Stimulated activated CD4-positive, alpha-beta T cell treated with anti-CD3 and anti-CD28 coated beads, TNF-alpha, amount 100 ng/mL, for 4 hours (primary cell): ENCODE measurements at regions not wholly inside any gene's neighbourhood (a gene's known extent, or its start where the extent isn't known, plus 50 kb on each side); places are given as distances from the start of the nearest gene placed in this dataset.
"Not testable (repeated sequence)": the region's sequence is repeated elsewhere in the genome, so short reads cannot be mapped to it uniquely, and the experiment has no call there.

Experiments used
- DNase-seq, 3 experiments: peaks; one replicate each; pipeline ENCODE4 v3.0.0-alpha.2; 2020; ENCODE audit warnings: low read depth in 3 of 3

- DNase-seq, result no peak
Observed at GRCh38 chr2:199216253-199216652, 241.5 kb downstream of the SATB2 start.

- no peak for DNase-seq
Observed at GRCh38 chr2:199207011-199207410, 250.7 kb downstream of the SATB2 start.

- DNase-seq, result no peak
Observed at GRCh38 chr2:199206536-199206935, 251.2 kb downstream of the SATB2 start.

- DNase-seq, result no peak
Observed at GRCh38 chr2:199202964-199203363, 254.8 kb downstream of the SATB2 start.

GRCh38 chr2:199201539-199201938 lies 256.2 kb downstream of the SATB2 start:
- no peak for DNase-seq

GRCh38 chr2:199199797-199200196 lies 257.9 kb downstream of the SATB2 start:
- no peak for DNase-seq

GRCh38 chr2:199197448-199197847 lies 260.3 kb downstream of the SATB2 start:
- DNase-seq, result no peak

GRCh38 chr2:199196686-199197085 lies 261.1 kb downstream of the SATB2 start:
- no peak for DNase-seq

- DNase-seq, result no peak
Observed at GRCh38 chr2:199195927-199196502, 261.7 kb downstream of the SATB2 start.

- no peak for DNase-seq
Observed at GRCh38 chr2:199191461-199191860, 266.3 kb downstream of the SATB2 start.

- DNase-seq, result no peak
Observed at GRCh38 chr2:199189229-199189628, 268.5 kb downstream of the SATB2 start.

GRCh38 chr2:199186301-199186751 lies 271.4 kb downstream of the SATB2 start:
- no peak for DNase-seq

GRCh38 chr2:199185174-199185573 lies 272.6 kb downstream of the SATB2 start:
- not testable (repeated sequence) for DNase-seq

- DNase-seq, result no peak
Observed at GRCh38 chr2:199163613-199164458, 293.9 kb downstream of the SATB2 start.

- no peak for DNase-seq
Observed at GRCh38 chr2:199160677-199161465, 296.9 kb downstream of the SATB2 start.

GRCh38 chr2:199160081-199160480 lies 297.7 kb downstream of the SATB2 start:
- DNase-seq, result no peak

- no peak for DNase-seq
Observed at GRCh38 chr2:199148076-199148845, 309.5 kb downstream of the SATB2 start.

GRCh38 chr2:199147216-199147615 lies 310.5 kb downstream of the SATB2 start:
- DNase-seq, result no peak

- DNase-seq, result no peak
Observed at GRCh38 chr2:199144546-199144945, 313.2 kb downstream of the SATB2 start.

GRCh38 chr2:199144036-199144435 lies 313.7 kb downstream of the SATB2 start:
- DNase-seq, result no peak

GRCh38 chr2:199136681-199137080 lies 321.1 kb downstream of the SATB2 start:
- no peak for DNase-seq

GRCh38 chr2:199136242-199136641 lies 321.5 kb downstream of the SATB2 start:
- DNase-seq, result no peak
